Liver (tissue), 7 donors: ENCODE measurements at regions not wholly inside any gene's neighbourhood (a gene's known extent, or its start where the extent isn't known, plus 50 kb on each side); places are given as distances from the start of the nearest gene placed in this dataset.

Experiments used
- DNase-seq: peaks from one replicate; pipeline ENCODE4 v3.0.0-alpha.2; 2017; ENCODE audit warnings: low spot score
- H3K27ac ChIP-seq, 2 donors: one replicate each; pipeline ENCODE4 v1.7.0; 2013; ENCODE audit warnings: inconsistent platforms in 2 of 2, low read length in 2 of 2, control low read depth in 1 of 2, low read depth in 1 of 2, mild to moderate bottlenecking in 1 of 2
- H3K27me3 ChIP-seq, 4 donors: one replicate each; pipeline versions ENCODE4 v1.6.1 to v1.7.0; 2013; ENCODE audit warnings: low read length in 3 of 4, inconsistent platforms in 1 of 4, mild to moderate bottlenecking in 1 of 4, moderate library complexity in 1 of 4; ENCODE audit not compliant: control insufficient read depth in 4 of 4, insufficient read depth in 4 of 4
- H3K36me3 ChIP-seq, 4 donors: one replicate each; pipeline versions ENCODE4 v1.6.1 to v1.7.0; 2013; ENCODE audit warnings: low read length in 3 of 4, mild to moderate bottlenecking in 3 of 4, low read depth in 1 of 4, moderate library complexity in 1 of 4; ENCODE audit not compliant: control insufficient read depth in 4 of 4, insufficient read depth in 3 of 4
- H3K4me1 ChIP-seq, 4 donors: one replicate each; pipeline versions ENCODE4 v1.6.1 to v1.7.0; 2013; ENCODE audit warnings: low read length in 3 of 4, mild to moderate bottlenecking in 3 of 4, moderate library complexity in 1 of 4; ENCODE audit not compliant: control insufficient read depth in 4 of 4, insufficient read depth in 4 of 4
- H3K4me3 ChIP-seq, 3 donors: one replicate each; pipeline versions ENCODE4 v1.6.1 to v1.7.0; 2013; ENCODE audit warnings: low read length in 3 of 3, control low read depth in 1 of 3, low read depth in 1 of 3, mild to moderate bottlenecking in 1 of 3
- H3K9ac ChIP-seq, 2 donors: one replicate each; pipeline ENCODE4 v1.7.0; 2013; ENCODE audit warnings: low read length in 2 of 2, mild to moderate bottlenecking in 2 of 2, moderate library complexity in 2 of 2, control low read depth in 1 of 2, low read depth in 1 of 2
- H3K9me3 ChIP-seq, 4 donors: one replicate each; pipeline versions ENCODE4 v1.6.1 to v1.7.0; 2013; ENCODE audit warnings: low read length in 3 of 4; ENCODE audit not compliant: control insufficient read depth in 4 of 4
- ATF3 ChIP-seq: IDR thresholded peaks from 2 replicates; pipeline ENCODE4 v1.6.1; 2016; ENCODE audit warnings: antibody characterized with exemption
- EGR1 ChIP-seq, 2 donors: IDR thresholded peaks; 2 replicates each; pipeline ENCODE4 v1.6.1; 2016 to 2018; ENCODE audit warnings: antibody characterized with exemption in 2 of 2, low read depth in 2 of 2
- FOXA1 ChIP-seq: IDR thresholded peaks from 2 replicates; pipeline ENCODE4 v1.6.1; 2016; ENCODE audit warnings: antibody characterized with exemption
- GABPA ChIP-seq, 2 donors: IDR thresholded peaks in 1 of 2; conservative IDR thresholded peaks in 1 of 2; 2 replicates each; pipeline ENCODE4 v1.6.1; 2016; ENCODE audit warnings: antibody characterized with exemption in 2 of 2, mild to moderate bottlenecking in 1 of 2, moderate library complexity in 1 of 2
- HNF4G ChIP-seq: IDR thresholded peaks from 2 replicates; pipeline ENCODE4 v1.6.1; 2016; ENCODE audit warnings: antibody characterized with exemption
- JUND ChIP-seq, 2 donors: IDR thresholded peaks; 2 replicates each; pipeline ENCODE4 v1.6.1; 2016; ENCODE audit warnings: antibody characterized with exemption in 2 of 2
- NR2F2 ChIP-seq: IDR thresholded peaks from 2 replicates; pipeline ENCODE4 v1.6.1; 2016; ENCODE audit warnings: antibody characterized with exemption
- RAD21 ChIP-seq, 2 donors: IDR thresholded peaks; 2 replicates each; pipeline ENCODE4 v1.6.1; 2016; ENCODE audit warnings: antibody characterized with exemption in 2 of 2, mild to moderate bottlenecking in 2 of 2
- SP1 ChIP-seq: IDR thresholded peaks from 2 replicates; pipeline ENCODE4 v1.6.1; 2018; ENCODE audit warnings: antibody characterized with exemption, mild to moderate bottlenecking
- YY1 ChIP-seq: IDR thresholded peaks from 2 replicates; pipeline ENCODE4 v1.6.1; 2016; ENCODE audit warnings: antibody characterized with exemption, mild to moderate bottlenecking
- WGBS: extraction: QIAGEN DNeasy Blood & Tissue Kit; methylation state at CpG from one replicate; pipeline ENCODE4 v1.1.7; 2013; 5-methylcytosine and 5-hydroxymethylcytosine counted together
- TF ChIP-seq, protein P1 (sequence below): IDR thresholded peaks from 2 replicates; pipeline ENCODE4 v1.6.1; 2016; ENCODE audit warnings: antibody characterized with exemption, mild to moderate bottlenecking
- donor health status: healthy.
- donor health status: healthy.
- donor health status: healthy.
- donor health status: healthy.

DNA sequence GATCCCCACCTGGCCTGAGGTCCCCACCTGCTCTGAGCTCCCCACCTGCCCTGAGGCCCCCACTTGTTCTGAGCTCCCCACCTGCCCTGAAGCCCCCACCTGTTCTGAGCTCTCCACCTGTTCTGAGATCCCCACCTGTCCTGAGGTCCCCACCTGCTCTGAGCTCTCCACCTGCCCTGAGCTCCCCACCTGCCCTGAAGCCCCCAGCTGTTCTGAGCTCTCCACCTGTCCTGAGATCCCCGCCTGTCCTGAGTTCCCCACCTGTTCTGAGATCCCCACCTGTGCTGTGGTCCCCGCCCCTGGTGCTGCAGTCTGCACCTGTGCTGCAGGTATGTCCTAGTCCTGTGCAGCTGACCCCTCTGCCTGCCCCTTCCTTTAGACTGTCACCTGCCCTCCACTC is 561.6 kb downstream of the TCERG1L start:
- Histone ChIP-seq H3K9ac (no peak overlapping the region), H3K4me1 (no peaks in the 10 kb centered on the region), H3K27me3 (peaks cover 0 to 2% (median under 1%) of the 10 kb centered on the region in 4 donors), H3K9me3 (peaks cover 0 to under 1% (median 0%) of the 10 kb centered on the region in 4 donors), H3K4me3 (no peak overlapping the region), H3K27ac (no peak overlapping the region), H3K36me3 (no peaks in the 10 kb centered on the region)
- WGBS: 2% methylated on average over 2 of the region's 2 CpGs
- DNase-seq: no peak
- TF ChIP-seq GABPA (IDR thresholded peaks at IDR 0.05 in 1 of 2, conservative IDR thresholded peaks at IDR 0.05 in 1 of 2) (no peak), SP1 (no peak), HNF4G (no peak), RAD21 (IDR thresholded peaks at IDR 0.05) (no peak), NR2F2 (no peak), ATF3 (no peak), JUND (IDR thresholded peaks at IDR 0.05) (no peak), EGR1 (IDR thresholded peaks at IDR 0.05; ENCODE audit: low read depth in 2 of 2) (no peak)
- TF ChIP-seq, protein P1, sequence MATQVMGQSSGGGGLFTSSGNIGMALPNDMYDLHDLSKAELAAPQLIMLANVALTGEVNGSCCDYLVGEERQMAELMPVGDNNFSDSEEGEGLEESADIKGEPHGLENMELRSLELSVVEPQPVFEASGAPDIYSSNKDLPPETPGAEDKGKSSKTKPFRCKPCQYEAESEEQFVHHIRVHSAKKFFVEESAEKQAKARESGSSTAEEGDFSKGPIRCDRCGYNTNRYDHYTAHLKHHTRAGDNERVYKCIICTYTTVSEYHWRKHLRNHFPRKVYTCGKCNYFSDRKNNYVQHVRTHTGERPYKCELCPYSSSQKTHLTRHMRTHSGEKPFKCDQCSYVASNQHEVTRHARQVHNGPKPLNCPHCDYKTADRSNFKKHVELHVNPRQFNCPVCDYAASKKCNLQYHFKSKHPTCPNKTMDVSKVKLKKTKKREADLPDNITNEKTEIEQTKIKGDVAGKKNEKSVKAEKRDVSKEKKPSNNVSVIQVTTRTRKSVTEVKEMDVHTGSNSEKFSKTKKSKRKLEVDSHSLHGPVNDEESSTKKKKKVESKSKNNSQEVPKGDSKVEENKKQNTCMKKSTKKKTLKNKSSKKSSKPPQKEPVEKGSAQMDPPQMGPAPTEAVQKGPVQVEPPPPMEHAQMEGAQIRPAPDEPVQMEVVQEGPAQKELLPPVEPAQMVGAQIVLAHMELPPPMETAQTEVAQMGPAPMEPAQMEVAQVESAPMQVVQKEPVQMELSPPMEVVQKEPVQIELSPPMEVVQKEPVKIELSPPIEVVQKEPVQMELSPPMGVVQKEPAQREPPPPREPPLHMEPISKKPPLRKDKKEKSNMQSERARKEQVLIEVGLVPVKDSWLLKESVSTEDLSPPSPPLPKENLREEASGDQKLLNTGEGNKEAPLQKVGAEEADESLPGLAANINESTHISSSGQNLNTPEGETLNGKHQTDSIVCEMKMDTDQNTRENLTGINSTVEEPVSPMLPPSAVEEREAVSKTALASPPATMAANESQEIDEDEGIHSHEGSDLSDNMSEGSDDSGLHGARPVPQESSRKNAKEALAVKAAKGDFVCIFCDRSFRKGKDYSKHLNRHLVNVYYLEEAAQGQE: no peak

- Histone ChIP-seq H3K9me3 (peaks cover 0 to 3% (median 0%) of the 10 kb centered on the region in 4 donors), H3K27me3 (peaks cover 0 to 2% (median under 1%) of the 10 kb centered on the region in 4 donors), H3K4me1 (no peaks in the 10 kb centered on the region), H3K36me3 (no peaks in the 10 kb centered on the region), H3K4me3 (no peak overlapping the region), H3K27ac (no peak overlapping the region), H3K9ac (no peak overlapping the region)
- 33% methylated on average over 2 of the region's 2 CpGs for WGBS
- DNase-seq: no peak
- TF ChIP-seq YY1 (no peak), ATF3 (no peak), JUND (IDR thresholded peaks at IDR 0.05) (no peak), FOXA1 (no peak), RAD21 (IDR thresholded peaks at IDR 0.05) (no peak)
- TF ChIP-seq, protein P1: no peak
These were observed 561.1 kb downstream of the TCERG1L start for GRCh38 chr10:130750441-130750840.
